Hepatocyte (in vitro differentiated cells): ENCODE measurements at regions not wholly inside any gene's neighbourhood (a gene's known extent, or its start where the extent isn't known, plus 50 kb on each side); places are given as distances from the start of the nearest gene placed in this dataset.

Experiments used
- EZH2 ChIP-seq: fragments of 200-600 bp; sonication (generic); IDR thresholded peaks from 2 replicates; pipeline ENCODE4 v1.6.1; 2016; ENCODE audit warnings: antibody characterized with exemption, mild to moderate bottlenecking, borderline replicate concordance
- EZH2phosphoT487 ChIP-seq: fragments of 200-600 bp; sonication (generic); IDR thresholded peaks from one replicate; pipeline ENCODE4 v1.6.1; 2018; ENCODE audit warnings: antibody characterized with exemption, mild to moderate bottlenecking, low read depth, moderate library complexity; ENCODE audit not compliant: unreplicated experiment, severe bottlenecking
- TF ChIP-seq, protein P1 (sequence below): fragments of 200-600 bp; sonication (generic); IDR thresholded peaks from 2 replicates; pipeline ENCODE4 v1.5.1; 2016; ENCODE audit warnings: antibody characterized with exemption, mild to moderate bottlenecking; ENCODE audit not compliant: poor library complexity

DNA sequence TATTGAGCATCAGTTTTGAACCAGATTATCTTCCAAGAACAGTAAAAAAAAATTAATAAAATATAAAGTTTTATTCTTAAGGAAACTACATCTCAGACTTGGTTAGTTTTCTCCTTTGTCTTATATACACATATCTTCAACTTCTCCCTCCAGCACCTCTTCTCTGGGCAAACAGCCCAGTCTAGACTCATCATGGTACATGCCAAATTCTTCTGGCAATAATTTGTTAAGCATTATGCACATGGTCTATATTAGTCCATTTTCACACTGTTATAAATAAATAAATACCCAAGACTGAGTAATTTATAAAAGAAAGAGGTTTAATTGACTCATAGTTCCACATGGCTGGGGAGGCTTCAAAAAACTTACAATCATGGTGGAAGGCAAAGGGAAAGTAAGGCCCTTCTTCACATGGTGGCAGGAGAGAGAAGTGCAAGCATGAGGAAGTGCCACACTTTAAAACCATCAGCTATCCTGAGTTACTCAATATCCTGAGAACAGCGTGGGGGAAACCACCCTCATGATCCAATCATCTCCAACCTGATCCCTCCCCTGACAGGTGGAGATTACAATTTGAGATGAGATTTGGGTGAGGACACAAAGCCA is 108.7 kb upstream of the RNPC3 start:
- TF ChIP-seq EZH2phosphoT487: no peak
- TF ChIP-seq, protein P1, sequence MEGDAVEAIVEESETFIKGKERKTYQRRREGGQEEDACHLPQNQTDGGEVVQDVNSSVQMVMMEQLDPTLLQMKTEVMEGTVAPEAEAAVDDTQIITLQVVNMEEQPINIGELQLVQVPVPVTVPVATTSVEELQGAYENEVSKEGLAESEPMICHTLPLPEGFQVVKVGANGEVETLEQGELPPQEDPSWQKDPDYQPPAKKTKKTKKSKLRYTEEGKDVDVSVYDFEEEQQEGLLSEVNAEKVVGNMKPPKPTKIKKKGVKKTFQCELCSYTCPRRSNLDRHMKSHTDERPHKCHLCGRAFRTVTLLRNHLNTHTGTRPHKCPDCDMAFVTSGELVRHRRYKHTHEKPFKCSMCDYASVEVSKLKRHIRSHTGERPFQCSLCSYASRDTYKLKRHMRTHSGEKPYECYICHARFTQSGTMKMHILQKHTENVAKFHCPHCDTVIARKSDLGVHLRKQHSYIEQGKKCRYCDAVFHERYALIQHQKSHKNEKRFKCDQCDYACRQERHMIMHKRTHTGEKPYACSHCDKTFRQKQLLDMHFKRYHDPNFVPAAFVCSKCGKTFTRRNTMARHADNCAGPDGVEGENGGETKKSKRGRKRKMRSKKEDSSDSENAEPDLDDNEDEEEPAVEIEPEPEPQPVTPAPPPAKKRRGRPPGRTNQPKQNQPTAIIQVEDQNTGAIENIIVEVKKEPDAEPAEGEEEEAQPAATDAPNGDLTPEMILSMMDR: no peak
- no peak for TF ChIP-seq EZH2
